ENCODE measurements at regions not wholly inside any gene's neighbourhood (a gene's known extent, or its start where the extent isn't known, plus 50 kb on each side); places are given as distances from the start of the nearest gene placed in this dataset.
"Not testable (repeated sequence)": the region's sequence is repeated elsewhere in the genome, so short reads cannot be mapped to it uniquely, and the experiment has no call there.

DNA sequence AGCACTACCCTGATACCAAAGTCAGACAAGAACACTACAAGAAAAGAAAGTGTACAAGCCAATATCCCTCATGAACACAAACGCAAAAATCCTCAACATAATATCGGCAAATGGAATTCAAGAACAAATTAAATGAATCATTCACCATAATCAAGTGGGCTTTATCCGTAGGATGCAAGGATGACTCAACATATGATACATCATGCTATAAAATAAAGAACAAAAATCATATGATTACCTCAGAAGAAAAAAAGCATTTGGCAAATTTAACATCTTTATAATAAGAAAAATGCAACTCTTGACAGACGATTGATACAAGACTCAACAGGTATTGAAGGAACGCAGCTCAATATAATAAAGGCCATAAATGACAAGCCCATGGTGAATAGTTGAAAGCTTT lies 843.9 kb downstream of the FRK start:
- no peak for DNase-seq

DNA sequence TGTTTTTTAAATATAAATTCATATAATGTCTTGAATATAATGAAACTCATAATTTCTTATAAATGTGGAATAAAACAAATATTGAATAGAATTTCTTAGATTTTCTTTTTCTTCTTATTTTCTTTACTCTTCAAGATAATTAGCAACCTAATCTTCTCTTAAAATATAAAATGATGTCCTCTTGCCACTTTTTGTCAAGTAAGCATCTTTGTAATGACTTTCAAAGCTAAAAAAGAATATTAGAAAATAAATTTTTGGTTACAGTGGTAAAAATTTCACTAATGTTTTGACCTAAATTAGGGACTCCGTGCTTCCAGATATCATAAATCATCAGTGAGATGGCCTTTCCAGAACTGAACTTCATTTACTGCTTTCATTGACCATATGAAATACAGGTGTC lies 846.4 kb downstream of the FRK start:
- no peak for DNase-seq

DNA sequence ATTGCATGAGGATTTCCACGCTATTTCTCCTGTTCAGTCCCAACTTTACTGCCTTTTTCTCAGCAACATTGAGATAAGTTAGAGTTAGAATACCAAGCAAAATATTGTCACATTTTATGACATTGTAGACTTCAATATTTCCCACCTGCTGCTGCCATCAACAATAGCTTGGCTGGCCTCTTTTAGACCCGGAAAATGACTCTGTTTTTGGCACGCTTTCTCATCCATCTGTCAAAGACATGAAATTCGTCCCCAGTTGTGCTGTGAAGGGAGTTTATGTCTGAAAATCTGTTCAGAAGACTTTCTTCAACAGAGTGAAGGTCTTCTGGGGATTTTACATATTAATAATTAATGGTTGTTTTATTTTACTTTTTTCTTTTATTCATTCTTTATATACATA lies 857.3 kb downstream of the FRK start:
- no peak for DNase-seq

DNA sequence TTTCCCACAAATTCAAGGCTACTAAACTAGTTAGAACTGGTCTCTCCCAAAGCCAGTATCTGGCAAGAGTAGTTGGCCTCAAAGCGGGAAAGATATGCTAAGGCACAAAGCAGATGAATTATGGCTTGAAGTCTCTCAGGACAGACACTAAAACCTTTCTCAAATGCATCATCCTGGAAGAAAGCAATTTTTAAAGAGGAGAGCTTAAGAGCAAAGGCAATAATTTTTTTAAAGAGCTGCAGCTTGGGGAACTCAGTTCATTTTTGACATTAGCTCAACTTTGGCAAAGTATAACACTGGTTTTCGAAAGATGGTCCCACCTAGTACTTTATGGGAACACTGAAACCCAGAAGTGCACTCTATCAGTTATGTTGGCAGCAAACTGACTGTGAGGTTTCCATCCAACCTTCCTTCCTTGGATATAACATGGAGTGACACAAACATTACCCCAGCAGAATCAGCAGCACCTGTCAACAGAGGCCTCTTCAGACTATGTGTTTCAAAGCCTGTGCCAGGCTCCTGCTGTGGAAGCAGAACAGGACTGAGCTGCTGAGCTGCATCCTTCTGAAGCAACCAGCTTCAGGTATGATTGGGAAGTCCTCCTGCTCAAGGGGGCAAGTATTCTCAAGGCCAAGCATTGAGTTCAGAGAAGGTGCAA lies 852.3 kb upstream of the HS3ST5 start:
- no peak for DNase-seq

DNA sequence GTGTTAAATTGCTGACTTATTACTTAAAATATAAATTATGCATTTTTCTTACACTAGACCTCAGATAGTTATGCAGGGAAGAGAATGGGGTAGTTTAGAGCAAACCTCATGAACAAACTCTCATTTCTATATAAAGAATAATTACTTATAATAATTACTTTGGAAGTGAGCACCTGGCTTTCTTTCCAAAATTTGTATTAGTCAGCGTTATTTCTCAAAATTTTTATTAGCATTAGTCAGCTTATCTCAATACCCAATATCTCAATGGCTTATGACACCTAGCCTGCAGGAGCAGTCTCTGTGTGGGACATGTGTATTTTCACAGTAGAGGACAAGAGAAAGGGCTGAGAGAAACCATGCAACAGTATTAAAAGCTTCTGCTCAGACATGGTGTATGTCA lies 849.2 kb upstream of the HS3ST5 start:
- DNase-seq: no peak

GRCh38 chr6:115190534-115190933 lies 847.7 kb upstream of the HS3ST5 start:
- no peak for DNase-seq

DNA sequence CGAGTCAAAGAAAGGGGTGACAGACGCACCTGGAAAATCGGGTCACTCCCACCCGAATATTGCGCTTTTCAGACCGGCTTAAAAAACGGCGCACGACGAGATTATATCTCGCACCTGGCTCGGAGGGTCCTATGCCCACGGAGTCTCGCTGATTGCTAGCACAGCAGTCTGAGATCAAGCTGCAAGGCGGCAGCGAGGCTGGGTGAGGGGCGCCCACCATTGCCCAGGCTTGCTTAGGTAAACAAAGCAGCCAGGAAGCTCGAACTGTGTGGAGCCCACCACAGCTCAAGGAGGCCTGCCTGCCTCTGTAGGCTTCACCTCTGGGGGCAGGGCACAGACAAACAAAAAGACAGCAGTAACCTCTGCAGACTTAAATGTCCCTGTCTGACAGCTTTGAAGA lies 832.6 kb upstream of the HS3ST5 start:
- not testable (repeated sequence) for DNase-seq

GRCh38 chr6:115165912-115166311 lies 823.1 kb upstream of the HS3ST5 start:
- not testable (repeated sequence) for DNase-seq

- no peak for DNase-seq
Observed at GRCh38 chr6:115159733-115160132, 816.9 kb upstream of the HS3ST5 start.

- DNase-seq: no peak
Observed at GRCh38 chr6:115137910-115138309, 795.1 kb upstream of the HS3ST5 start.

DNA sequence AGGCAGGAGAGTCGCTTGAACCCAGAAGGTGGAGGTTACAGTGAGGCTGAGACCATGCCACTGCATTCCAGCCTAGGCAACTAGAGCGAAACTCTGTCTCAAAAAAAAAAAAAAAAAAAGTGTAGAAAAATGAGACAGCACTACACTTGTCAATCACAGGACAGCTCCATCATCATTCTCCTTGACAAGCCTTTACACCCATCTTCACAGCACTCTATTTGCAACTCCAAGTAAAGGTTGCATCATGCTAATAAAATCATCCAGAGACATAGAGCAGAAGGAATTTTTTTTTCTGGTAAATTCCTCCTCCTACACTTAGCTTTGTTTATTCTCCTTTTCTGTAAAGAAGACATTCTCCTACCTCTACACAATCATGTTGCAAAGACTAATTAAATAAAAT lies 791.0 kb upstream of the HS3ST5 start:
- no peak for DNase-seq

DNA sequence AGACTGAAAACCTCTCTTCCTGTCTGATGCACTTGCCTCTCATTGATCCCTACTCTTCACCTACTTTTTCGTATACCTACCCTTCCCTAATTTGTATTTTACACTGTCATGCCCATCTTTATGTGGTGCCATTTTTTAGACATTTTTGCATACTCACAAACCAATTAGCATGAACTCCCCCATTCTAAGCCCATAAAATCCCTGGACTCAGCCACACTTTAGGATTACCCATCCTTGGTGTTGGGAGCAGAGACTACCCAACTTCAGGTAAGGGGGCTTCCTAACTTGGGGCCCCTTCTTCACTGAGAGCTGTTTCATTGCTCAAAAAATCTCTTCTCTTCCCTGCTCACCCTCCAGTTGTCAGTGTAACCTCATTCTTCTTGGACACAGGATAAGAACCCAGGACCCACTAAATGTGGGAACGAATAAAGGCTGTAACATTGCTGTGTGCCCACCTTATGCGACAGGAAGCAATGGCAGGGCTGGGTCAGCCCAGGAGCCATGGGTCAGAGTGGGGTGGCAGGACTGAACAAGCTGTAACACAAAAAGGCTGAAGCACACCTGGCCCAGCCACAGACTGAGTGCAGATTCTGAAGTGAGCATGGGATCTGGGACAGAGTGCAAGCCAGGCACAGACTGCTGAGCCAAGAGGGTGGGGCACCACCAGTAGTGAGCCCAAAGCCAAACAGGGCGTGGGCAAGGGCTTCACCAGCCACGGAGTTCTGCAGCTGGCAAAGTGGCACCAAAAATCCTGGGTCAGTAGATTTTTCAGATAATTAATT lies 789.1 kb upstream of the HS3ST5 start:
- no peak for DNase-seq

GRCh38 chr6:115121513-115121912 lies 778.7 kb upstream of the HS3ST5 start:
- DNase-seq: not testable (repeated sequence)

DNA sequence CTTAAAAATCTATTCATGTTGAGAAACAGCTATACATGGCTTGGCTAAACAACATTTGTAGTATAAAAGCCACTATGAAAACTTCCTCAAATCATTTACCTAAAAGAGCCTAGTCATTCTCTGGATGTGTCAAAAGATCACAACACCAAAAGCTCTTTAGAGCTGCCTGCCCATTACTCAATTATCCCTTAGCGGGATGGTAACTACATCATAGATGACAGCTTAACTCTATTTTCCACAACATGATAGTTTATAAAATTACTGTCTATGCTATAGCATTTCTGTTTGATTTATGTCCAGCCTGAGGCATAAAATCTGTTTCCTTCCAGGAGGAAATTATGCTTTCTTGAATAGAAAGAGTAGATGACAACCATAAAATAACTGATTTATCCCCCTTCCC lies 777.6 kb upstream of the HS3ST5 start:
- DNase-seq: no peak

DNA sequence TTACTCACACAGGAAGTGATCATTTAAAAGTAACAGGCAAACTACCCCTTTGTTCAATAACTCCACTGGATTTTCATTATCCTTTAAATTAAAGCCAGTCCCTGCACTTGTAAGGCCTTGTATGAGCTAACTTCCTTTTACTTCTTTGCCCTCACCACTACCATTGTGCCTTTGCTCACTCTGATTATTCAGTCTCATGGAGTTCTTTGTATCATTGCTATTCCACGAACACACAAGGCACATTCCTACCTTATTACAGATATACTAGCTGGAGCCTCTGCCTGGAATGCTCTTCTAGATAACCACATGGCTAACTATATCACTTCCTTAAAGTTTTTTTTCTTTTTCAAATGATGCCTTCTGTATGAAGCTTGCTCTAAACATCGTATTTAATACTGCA lies 748.6 kb upstream of the HS3ST5 start:
- DNase-seq: no peak

DNA sequence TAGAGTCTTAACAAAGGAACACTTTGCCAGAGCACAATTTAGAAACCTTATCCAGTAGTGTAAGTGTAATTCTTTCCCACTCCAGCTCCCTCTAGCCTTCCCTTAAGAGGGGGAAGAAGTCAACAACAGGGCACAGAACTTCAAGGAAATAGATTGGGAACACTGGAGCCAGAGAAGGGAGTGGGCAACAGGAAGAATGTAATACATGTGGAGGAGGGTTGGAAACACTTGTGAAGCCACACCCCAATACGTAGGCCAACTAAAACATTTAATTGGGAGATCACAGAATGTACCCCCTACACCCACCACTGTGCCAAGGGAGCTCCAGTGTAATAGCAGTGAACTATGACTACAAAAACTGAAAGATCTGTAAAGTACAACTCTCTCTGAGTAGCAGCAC lies 735.7 kb upstream of the HS3ST5 start:
- no peak for DNase-seq

GRCh38 chr6:115071962-115072361 lies 729.1 kb upstream of the HS3ST5 start:
- DNase-seq: no peak

- no peak for DNase-seq
Observed at GRCh38 chr6:115067690-115068447, 725.0 kb upstream of the HS3ST5 start.

GRCh38 chr6:115064680-115065079 lies 721.9 kb upstream of the HS3ST5 start:
- no peak for DNase-seq

DNA sequence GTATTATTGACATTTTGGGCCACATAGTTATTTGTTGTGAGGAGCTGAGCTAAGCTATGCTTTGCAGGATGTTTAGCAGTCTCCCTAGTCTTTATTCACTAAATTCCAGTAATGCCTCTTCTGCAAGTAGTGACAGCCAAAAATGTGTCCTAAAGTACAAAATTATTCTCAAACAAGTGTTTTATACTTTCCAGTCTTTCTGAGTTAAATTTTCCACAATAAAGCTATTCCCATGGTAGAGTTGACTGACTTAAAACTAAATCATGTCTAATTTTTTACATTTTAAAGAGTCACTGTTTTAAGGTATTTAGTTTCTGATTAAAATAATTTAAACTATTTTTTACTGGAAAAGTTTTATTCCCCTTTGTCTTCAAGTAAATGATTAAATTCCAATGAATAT lies 717.8 kb upstream of the HS3ST5 start:
- no peak for DNase-seq

DNA sequence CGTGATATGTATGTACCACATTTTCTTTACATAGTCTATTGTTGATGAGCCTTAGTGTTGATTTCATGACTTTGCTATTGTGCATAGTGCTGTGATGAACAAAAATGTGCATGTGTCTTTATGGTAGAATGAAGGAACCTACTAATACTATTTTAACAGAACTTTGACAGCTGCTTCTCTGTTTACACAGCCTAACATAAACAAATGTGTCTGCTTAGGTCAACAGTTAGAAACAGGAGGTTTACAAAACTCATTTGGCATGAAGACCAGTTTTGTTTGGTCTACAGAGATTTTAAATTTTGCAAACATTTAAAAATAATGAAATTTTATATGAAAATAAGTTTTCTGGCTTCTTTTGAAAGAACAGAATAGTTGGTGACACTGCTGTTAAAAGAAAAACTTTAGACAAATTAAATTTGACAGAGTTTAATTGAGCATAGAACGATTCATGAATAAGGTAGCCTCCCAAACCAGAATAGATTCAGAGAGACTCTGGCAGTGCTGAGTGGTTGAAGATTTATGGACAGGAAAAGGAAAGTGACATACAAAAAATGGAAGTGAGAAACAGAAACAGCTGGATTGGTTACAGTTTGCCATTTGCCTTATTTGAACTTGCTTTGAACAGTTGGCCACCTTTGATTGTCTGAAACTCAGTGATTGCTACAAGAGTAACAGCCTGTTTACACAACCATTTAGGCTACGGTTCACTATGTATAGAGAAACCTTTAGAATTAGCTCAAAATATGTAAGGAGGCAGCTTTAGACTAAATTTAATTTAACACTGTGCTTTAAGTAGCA lies 715.8 kb upstream of the HS3ST5 start:
- DNase-seq: no peak

- DNase-seq: no peak
Observed at GRCh38 chr6:115055579-115055978, 712.8 kb upstream of the HS3ST5 start.

GRCh38 chr6:115054242-115054641 lies 711.4 kb upstream of the HS3ST5 start:
- DNase-seq: not testable (repeated sequence)
